ENCODE measurements at regions not wholly inside any gene's neighbourhood (a gene's known extent, or its start where the extent isn't known, plus 50 kb on each side); places are given as distances from the start of the nearest gene placed in this dataset.
A peak's percentile ranks its signal among the peaks of the same experiment; 100 is the strongest.
"Not testable (repeated sequence)": the region's sequence is repeated elsewhere in the genome, so short reads cannot be mapped to it uniquely, and the experiment has no call there.

DNA sequence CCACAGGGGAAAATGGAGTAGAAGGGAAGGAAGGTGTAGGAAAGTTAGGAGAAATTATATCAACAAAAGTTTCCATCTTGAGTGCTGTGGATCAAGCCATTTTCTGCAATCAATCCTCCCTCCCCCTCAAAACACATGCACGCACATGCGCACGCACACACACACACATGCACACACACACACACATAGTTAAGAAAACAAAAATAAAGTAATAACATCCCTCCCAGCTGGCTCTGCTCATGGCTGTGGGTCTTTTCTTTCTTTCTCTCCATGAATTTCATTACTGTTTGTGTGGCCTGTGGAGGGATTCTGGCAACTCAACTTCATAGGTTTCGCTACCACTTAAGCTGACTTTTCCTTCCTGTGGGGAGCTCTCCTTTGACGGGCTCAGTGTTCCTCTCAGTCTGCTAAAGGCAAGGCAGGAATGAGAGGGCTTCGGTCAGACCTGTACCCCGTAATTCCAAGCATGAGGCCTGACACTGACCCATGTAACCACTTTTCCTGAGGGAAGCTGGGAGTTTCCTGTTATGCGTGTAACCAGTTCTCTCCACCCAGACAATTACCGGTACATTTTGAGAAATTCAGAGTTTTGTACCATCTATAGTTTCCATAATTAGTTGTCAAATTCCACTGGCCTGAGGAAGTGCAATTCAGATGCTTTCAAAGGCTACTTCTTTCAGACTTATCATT, 79.8 kb downstream of the ZNF92 start:
- DNase-seq: no peak

DNA sequence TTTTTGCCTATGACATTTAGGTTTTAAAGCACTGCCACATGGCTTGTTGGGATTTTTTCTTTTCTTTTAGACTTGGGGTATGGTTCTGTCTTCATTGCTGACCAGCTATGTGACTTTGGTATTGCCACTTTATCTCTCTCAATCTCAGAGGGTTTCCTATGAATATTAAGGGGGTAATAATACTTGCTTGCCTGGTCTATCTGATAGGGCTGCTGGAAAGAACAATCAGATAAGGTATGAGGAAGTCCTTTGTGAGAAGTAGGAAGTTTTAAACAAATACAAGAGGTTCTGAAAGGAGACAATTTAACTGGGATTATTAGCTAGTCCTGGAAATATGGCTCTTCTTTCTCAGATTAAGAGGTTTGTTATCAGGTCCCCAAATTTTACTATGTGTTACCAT, 80.8 kb downstream of the ZNF92 start:
- DNase-seq: no peak

DNA sequence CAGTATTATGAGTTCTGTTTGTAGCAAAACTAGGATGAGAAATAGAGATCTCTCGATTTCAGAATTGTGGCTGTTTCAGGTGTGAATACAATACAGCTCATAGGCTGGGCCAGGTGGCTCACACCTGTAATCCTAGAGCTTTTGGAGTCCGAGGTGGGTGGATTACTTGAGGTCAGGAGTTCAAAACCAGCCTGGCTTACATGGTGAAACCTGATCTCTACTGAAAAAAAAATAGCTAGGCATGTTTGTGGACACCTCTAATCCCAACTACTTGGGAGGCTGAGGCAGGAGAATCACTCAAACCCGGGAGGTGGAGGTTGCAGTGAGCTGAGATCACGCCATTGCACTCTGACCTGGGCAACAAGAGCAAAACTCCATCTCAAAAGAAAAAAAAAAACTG, 81.4 kb downstream of the ZNF92 start:
- not testable (repeated sequence) for DNase-seq

DNA sequence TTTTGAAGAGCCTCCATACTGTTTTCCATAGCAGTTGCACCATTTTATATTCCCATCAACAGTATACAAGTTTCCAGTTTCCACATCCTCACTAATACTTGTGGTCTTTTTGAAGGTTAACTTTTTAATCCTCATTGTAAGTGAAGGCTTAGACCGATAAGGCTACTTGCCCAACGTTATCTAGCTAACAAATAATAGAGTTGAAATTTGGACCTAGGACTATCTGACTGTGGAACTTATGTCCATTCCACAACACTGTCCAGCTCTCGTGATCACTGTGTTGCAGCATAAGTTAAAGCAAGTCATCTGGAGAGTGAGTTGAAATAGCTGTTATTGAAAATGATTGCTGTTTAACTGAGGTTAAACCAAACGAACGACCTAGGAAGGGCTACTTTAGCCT, 84.0 kb downstream of the ZNF92 start:
- DNase-seq: no peak

DNA sequence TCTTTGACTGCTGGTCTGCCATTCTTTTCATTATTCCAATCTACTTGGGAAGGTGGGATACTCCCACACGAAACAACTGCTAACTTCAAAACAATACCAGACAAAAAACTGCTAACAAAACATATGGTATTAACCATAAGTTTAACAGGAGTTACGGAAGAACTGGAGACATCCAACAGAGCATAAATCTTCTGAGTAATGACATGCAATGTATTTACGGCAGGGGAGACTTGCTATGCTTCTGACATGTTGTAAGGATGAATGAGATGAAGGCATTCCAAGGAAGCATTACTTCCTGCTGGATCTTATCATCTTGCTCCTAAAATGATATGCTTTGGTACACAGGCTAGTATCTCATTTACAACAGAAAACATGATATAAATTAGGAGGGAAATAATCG, 85.8 kb downstream of the ZNF92 start:
- DNase-seq: no peak

DNA sequence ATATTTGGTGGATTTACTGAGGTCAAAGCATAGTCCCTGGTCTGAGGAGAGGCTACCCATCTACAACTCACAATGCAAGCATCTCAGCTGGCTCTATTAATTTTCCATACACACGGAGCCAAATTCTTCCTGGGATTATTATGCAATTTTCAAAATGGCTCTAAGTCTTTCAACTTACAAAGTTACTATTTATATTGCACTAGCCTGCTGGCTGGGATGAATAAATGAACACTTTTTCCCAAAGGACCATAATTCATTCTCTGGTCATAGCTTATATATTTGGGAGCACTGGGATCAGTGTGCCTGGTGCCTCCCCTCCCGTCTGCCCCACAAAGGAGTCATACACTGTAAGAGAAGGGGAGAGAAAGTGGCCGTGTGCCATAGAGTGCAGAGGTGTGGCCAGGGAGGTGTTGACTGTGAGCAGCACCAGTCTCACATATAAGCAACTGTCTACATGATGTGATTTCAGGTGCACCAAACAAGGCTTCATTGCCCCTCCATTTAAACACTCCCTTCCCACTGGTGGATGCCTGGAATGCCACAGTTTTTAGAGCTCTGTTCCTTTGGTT, 88.6 kb downstream of the ZNF92 start:
- no peak for DNase-seq

DNA sequence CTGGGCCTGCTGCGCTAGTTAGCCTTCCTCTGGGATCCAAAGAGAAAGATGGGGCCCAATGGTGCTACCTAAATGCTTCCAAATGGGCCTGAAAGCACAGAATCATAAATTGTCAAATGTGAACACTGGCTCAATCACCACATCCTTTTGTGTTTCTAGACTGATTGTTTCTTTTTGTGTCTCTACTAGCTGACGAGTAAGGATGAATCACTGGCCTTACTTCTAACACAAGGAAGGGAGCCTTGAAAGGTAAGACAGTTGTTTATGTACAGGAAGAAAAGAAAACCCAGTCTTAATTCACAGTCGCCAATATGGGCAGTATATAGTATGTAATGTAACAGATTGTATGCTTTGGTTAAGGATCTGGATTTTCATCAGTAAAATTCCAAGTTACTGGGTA, 89.5 kb downstream of the ZNF92 start:
- DNase-seq: no peak

DNA sequence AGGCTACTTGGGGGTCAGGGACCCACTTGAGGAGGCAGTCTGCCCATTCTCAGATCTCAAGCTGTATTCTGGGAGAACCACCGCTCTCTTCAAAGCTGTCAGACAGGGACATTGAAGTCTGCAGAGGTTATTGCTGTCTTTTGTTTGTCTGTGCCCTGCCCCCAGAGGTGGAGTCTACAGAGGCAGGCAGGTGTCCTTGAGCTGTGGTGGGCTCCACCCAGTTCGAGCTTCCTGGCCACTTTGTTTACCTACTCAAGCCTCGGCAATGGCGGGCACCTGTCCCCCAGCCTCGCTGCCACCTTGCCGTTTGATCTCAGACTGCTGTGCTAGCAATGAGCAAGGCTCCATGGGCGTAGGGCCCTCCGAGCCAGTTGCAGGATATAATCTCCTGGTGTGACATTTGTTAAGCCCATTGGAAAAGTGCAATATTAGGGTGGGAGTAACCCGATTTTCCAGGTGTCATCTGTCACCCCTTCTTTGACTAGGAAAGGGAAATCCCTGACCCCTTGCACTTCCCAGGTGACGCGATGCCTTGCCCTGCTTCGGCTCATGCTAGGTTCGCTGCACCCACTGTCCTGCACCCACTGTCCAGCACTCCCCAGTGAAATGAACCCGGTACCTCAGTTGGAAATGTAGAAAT, 96.4 kb downstream of the ZNF92 start:
- DNase-seq: not testable (repeated sequence)

DNA sequence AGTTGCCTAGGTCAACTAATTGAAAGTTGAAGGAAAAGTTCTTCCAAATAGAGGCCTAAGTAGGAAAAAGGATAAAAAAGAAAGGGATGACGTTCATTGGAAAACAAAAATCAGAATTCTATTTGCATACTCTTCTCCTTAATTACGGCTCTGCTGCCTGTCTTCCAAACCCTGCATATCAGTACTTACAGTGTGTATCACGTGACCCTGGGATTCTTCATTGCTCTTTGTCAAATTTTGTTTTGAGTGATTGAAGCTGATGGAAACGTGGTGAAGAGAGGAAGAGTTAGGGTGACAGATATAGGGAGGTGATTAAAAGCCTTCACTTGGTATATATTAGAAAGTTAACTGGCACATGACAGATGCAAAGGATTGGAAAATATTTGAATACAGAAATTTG, 97.9 kb downstream of the ZNF92 start:
- DNase-seq: no peak

DNA sequence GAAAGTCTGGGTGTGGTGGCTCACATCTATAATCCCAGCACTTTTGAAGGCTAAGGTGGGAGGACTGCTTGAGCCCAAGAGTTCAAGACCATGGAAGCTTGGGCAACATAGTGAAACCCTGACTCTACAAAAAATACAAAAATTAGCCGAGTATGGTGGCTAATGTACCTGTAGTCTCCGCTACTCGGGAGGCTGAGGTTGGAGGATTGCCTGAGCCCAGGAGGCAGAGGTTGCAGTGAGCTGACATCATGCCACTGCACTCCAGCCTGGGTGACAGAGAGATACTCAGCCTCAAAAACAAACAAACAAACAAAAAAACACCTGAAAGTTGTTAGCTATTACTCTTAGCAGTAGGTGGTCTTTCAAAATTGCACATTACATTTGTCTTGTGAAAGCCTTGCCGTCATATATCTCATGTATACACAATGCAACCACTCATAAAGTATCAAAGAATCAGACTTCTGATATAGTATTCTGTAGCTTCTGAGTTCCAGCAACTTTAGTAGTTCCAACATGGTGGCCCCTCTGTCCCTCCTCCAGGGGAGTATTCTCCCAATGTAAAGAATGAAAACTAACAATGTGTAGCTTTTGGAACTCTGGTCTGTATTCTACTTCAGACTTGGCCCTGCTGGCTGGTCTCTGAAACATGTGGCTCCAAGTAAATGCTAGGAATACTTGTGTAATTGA, 101.5 kb downstream of the ZNF92 start:
- no peak for DNase-seq

DNA sequence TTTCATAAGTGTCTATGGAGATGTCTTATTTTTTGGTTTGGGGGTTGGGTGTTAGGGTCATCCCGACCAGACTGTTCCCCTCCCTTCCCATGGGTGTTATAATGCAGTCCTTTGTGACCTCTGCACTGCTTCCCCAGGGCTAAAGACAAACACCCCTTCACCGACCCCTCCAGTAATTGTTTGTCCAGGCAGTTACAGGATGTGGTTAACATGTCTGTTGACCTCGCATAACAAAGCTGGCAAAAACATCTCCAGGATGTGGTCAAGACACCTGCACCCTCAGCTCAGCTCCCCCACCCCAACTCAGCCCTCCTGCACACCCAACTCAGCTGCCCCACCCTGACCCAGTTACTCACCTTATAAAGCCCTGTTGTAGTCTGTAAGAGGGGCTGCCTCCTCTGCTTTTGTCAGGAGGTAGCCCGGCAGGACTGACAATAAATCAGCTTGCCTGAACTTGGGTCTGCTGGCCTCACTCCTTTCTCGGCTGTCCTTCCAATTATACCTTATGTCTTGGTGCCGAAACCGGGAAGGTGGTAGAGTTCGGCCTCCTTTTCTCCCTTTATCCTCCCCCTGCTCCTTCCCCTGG, 102.2 kb downstream of the ZNF92 start:
- DNase-seq: no peak

DNA sequence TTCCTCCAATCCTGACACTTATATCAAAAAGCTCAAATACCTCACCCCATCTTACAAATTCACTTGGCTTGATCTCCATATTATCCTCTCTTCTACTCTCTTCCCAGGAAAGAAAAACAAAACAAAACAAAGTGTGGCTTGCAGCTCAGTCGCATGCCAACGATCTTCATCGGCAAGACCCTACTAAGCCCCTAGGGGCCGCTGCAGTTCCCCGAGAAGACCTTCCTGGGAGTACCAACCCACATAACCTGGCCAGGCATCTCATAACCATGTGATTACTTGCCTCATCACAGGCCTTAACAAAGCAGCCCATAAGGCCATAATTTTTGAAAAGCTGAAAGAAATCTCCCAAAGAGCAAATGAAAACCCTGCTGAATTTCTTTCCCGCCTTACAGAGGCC, 103.7 kb downstream of the ZNF92 start:
- DNase-seq: peak; percentile 29

DNA sequence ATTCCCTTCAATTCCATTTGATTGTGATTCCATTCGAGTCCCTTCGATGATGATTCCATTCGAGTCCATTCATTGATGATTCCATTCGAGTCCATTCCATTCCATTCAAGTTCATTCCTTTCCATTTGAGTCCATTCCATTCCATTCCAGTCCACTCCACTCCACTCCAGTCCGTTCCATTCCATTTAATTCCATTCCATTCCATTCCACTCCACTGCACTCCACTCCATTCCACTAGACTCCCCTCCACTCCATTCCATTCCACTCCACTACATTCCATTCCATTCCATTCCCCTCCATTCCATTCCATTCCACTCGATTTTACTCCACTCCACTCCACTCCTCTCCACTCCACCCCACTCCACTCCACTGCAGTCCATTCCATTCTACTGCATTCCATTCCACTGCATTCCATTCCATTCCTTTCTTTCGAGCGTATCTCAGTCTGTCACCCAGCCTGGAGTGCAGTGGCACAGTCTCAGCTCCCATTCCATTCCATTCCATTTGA, 115.7 kb downstream of the ZNF92 start:
- DNase-seq: no peak

DNA sequence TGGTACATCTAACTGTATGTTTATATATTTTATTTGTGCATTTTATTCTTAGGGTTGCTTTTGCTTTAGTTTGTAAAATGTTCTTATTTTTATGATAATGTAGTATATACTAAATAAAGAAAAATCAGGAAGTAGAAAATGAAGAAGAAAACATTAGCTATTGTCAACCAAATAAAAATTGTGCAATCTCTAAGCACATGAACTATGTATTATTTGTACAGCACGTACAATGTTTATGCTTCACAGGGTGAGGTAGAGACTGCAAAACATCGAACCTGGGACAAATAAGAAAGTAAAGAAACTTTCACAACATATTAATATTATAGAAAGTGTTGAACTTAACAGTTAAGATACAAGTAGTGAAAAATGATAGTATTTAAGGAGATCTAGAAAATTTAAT, 123.0 kb downstream of the ZNF92 start:
- DNase-seq: not testable (repeated sequence)

DNA sequence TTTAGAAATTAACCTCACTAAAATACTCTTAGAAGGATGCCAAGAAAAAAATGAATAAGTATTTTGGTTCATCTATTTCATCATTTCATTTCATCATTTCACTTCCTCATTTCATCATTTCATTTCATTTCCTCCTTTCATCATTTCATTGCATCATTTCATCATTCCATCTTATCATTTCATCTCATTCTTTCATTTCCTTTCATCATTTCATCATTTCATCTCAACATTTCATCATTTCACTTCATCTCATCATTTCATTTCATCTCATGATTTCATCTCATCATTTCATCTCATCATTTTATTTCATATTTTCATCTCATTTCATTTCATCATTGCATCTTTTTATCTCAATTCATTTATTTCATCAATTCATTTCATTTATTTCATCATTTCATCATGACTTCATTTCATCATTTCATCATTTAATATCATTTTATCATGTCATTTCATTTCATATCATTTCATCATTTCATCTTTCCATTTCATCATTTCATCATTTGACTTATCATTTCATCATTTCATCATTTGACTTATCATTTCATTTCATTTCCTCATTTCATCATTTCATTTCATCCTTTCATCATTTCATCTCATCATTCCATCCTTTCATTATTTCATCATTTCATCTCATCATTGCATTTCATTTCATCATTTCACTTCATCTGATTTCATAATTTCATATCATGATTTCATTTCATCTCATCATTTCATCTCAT, 129.9 kb downstream of the ZNF92 start:
- no peak for DNase-seq

DNA sequence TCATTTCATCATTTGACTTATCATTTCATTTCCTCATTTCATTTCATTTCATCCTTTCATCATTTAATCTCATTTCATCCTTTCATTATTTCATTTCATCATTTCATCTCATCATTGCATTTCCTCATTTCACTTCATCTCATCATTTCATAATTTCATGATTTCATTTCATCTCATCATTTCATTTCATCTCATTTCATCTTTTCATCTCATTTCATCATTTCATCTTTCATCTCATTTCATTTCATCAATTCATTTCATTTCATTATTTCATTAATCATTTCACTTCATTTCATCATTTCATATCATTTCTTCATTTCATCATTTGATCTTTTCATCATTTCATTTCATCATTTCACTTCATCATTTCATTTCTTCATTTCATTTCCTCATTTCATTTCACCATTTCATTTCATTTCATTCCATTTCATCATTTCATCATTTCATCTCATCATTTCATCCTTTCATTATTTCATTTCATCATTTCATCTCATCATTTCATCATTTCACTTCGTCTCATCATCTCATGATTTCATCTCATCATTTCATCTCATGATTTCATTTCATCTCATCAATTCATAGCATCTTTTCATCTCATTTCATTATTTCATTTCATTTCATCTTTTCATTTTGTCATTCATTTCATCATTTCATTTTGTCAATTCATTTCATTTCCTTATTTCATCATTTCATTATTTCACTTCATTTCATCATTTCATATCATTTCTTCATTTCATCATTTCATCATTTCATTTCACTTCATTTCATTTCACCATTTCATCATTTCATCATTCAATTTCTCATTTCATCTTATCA, 131.1 kb downstream of the ZNF92 start:
- DNase-seq: not testable (repeated sequence)

DNA sequence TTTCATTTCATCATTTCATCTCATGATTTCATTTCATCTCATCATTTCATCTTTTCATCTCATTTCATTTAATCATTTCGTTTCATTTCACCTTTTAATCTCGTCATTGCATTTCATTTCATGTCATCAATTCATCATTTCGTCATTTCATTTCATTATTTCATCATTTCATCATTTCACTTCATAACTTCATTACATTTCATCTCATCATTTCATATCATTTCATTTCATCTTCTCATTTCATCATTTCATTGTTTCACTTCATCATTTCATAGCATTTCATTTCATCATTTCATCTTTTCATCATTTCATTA, 131.6 kb downstream of the ZNF92 start:
- DNase-seq: not testable (repeated sequence)

DNA sequence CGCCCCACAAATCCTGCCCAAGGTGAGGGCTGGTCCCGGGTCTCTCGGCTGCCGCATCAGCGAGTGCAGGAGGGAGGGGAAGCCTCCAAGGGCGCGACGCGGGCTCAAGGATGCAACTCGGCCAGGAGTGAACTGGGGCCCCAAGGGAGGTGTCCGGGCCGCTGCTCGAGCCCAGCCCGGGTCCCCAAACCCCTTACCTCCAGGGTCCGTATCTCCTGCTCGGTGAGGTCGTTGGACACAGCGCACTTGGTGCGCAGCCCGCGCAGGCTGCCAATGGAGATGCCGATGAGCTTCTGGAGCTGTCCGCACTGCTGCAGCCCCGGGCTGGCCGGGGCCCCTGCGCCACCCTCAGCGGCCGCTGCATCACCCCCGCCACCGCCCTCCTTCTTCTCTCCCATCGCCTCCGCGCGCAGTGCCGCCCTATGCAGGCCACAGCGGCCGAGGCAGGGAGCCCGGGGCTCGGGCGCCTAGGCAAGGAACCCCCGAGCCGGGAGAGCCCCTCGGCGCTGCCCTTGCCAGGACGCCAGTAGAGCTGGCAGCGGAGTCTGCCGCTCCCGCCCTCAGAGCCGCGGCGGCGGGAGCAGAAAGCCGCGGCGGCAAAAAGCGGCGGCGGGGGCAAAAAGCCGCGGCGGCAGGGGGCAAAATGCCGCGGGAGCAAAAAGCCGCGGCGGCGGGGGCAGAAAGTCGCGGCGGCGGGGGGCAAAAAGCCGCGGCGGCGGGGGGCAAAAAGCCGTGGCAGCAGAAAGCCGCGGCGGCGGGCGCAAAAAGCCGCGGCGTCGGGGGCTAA, 135.1 kb downstream of the ZNF92 start:
- DNase-seq: not testable (repeated sequence)

DNA sequence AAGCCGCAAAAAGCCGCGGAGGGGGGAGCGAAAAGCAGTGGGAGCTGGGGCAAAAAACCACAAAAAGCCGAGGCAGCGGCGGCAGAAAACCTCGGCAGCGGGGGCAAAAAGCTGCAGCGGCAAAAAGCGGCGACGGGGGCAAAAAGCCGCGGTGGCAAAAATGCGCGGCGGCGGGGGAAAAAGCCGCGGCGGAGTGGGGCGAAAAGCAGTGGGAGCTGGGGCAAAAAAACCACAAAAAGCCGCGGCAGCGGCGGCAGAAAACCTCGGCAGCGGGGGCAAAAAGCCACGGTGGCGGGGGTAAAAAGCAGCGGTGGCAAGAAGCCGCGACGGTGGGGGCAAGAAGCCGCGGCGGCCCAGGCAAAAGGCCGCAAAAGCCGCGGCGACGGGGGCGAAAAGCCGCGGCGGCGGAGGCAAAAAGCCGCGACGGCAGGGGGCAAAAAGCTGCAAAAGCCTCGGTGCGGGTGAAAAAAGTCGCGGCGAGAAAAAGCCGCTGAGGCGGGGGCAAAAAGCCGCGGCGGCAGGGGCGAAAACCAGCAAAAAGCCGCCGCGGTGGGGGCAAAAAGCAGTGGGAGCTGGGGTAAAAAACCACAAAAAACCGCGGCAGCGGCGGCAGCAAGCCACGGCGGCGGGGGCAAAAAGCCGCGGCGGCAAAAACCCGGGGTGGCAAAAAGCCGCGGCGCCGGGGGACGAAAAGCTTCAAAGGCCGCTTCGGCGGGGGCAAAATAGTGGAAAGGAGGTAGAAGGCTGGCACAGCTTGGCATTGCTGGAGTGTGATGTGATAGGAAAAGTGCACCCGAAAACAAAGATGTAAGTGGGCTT, 135.9 kb downstream of the ZNF92 start:
- peak; percentile 21 for DNase-seq

DNA sequence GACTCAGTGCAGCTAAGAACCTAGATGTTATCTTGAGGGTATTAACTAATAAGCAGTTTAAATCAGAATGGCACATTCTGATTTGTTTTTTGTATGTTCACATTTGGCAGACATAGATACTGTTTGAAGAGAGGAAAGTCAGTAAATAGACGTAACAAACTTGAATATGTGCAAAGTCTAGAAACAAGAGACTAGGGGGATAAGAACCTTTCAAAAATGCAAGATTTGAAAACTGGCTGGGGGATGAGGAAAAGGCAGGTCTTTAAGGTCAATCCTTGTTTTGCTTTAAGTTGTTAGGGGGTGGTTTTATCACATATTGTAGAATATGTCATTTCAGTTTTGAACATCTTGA, 136.5 kb downstream of the ZNF92 start:
- peak; percentile 21 for DNase-seq
